GM20000 (cell line): ENCODE measurements at regions not wholly inside any gene's neighbourhood (a gene's known extent, or its start where the extent isn't known, plus 50 kb on each side); places are given as distances from the start of the nearest gene placed in this dataset.

ENCODE experiments used
- DNase-seq: peaks from one replicate; pipeline ENCODE4 v3.0.0; 2012; ENCODE audit warnings: low spot score
- CTCF ChIP-seq: IDR thresholded peaks from 2 replicates; pipeline ENCODE4 v1.5.1; 2012; ENCODE audit warnings: mild to moderate bottlenecking, control low read depth; ENCODE audit errors: extremely low read depth, missing control alignments

GRCh38 chr3:135740751-135741150 lies 224.8 kb upstream of the PPP2R3A start:
- no peak for TF ChIP-seq CTCF
- DNase-seq, result no peak

DNA sequence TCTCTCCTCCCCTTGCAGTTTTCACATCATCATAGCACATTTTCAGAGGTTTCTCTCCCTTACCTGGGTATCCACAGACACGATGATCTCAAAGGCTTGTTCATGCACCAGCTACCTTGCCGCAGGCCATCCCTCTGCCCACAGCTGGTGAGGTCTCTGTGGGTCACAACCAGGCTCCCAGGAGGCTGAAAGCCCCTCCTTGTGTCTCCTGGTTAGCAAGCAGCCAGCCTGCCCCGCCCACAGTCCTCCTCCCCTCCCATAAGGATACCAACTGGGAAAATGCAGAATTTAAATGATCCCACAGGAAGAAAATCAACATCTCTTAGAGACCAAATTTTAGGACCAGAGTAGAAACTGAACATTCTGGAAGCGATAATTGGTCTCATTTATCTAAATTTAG lies 213.5 kb upstream of the PPP2R3A start:
- no peak for TF ChIP-seq CTCF
- DNase-seq, result no peak

GRCh38 chr3:135752851-135753250 lies 212.7 kb upstream of the PPP2R3A start:
- DNase-seq, result no peak

DNA sequence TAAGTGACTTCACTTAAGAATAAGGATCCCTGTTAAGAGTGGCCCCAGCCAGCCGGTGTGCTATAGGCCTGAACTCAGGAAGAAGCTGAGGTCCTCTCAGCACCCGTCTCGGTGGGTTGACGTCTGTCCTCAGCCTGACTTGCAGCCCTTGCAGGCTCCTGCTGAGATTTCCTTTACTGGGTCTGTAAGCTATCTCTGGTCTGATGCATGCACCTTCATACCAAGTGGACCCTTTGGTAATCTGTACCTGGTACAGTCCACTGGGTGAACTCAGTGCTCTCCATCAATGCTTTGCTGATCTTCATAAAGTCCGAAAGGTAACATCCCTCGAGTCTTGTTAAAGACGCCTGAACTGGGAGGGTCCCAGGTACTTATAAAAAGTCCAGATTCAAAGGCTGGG lies 212.0 kb upstream of the PPP2R3A start:
- TF ChIP-seq CTCF, result no peak

More at GRCh38 chr3:135752851-135753250, 212.7 kb upstream of the PPP2R3A start:
- TF ChIP-seq CTCF, result no peak

GRCh38 chr3:135755330-135756105 lies 210.0 kb upstream of the PPP2R3A start:
- no peak for TF ChIP-seq CTCF
- DNase-seq, result no peak

More for the DNA sequence above, 212.0 kb upstream of the PPP2R3A start:
- DNase-seq, result no peak

DNA sequence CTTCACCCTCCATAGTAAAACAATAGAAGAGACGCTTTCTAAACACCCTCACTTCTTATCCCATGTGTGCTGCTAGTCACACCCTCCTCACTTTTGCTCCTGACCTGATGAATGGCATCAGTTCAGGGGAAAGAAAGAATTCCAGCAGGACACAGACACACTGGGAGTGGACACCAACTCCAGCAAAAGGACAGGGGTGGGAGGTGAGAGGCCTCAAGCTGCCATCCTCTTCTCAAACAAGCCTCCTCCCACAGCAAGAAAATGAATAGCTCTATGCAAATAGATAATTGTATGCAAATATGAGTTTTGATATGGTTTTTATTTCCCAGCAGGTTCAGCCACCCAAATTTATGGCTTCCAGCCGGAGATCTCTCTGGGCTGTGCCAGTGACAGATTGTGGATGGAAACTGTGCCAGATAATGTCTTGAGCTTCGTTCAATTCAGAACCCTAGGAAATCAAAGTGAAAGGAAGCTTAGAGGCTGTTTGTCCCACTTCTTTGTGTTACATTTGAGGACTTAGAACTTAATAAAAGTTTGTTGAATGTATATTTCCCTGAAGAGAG lies 209.3 kb upstream of the PPP2R3A start:
- no peak for DNase-seq
- no peak for TF ChIP-seq CTCF

DNA sequence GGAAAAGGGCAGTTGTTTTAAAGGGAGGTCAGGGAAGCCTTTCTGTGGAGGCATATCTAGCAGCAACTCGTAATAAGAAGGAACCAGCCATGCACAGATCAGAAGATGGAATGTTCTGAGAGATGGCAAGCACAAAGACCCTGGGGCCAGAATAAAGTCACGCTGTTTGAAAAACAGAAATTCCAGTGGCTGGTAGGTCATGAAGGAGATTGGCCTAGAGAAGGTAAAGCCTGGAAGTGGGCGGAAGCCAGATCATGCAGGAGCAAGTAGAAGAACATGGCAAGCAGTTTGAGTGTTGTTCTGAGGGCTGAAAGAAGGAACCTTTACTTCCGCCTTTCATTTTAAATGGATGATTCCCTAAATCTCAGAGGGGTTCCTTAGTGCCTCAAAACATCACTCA lies 208.1 kb upstream of the PPP2R3A start:
- TF ChIP-seq CTCF, result no peak
- DNase-seq, result no peak
